HFF-Myc (cell line): ENCODE measurements at regions not wholly inside any gene's neighbourhood (a gene's known extent, or its start where the extent isn't known, plus 50 kb on each side); places are given as distances from the start of the nearest gene placed in this dataset.
A peak's percentile ranks its signal among the peaks of the same experiment; 100 is the strongest.

Source experiments
- DNase-seq: peaks from one replicate; pipeline ENCODE4 v3.0.0-alpha.2; 2011; ENCODE audit warnings: low read depth; ENCODE audit errors: extremely low read depth
- H3K4me3 ChIP-seq: replicated peaks from 2 replicates; pipeline ENCODE4 v1.5.1; 2011; ENCODE audit warnings: low read depth, mild to moderate bottlenecking, control low read depth, low read length
- CTCF ChIP-seq: IDR thresholded peaks from 2 replicates; pipeline ENCODE4 v1.5.1; 2012; ENCODE audit warnings: mild to moderate bottlenecking, low read depth, low read length, control low read depth; ENCODE audit errors: missing control alignments

GRCh38 chr7:85480666-85481065 lies 293.8 kb upstream of the SEMA3D start:
- DNase-seq, result no peak
- H3K4me3 ChIP-seq, result no peak overlapping the region
- no peak for TF ChIP-seq CTCF

- DNase-seq, result peak; percentile 71
- no peak for TF ChIP-seq CTCF
- no peak overlapping the region for H3K4me3 ChIP-seq
Measured at GRCh38 chr7:85479918-85480643, 293.2 kb upstream of the SEMA3D start.

- no peak for TF ChIP-seq CTCF
- H3K4me3 ChIP-seq, result no peak overlapping the region
- no peak for DNase-seq
Measured at GRCh38 chr7:85478530-85478929, 291.7 kb upstream of the SEMA3D start.

GRCh38 chr7:85475476-85475875 lies 288.6 kb upstream of the SEMA3D start:
- no peak overlapping the region for H3K4me3 ChIP-seq

GRCh38 chr7:85475071-85475470 lies 288.2 kb upstream of the SEMA3D start:
- TF ChIP-seq CTCF, result no peak
- no peak for DNase-seq
- H3K4me3 ChIP-seq, result no peak overlapping the region

More at GRCh38 chr7:85475476-85475875, 288.6 kb upstream of the SEMA3D start:
- no peak for TF ChIP-seq CTCF
- no peak for DNase-seq

GRCh38 chr7:85474234-85474633 lies 287.4 kb upstream of the SEMA3D start:
- no peak for DNase-seq
- TF ChIP-seq CTCF, result no peak
- H3K4me3 ChIP-seq, result no peak overlapping the region

GRCh38 chr7:85471740-85472139 lies 284.9 kb upstream of the SEMA3D start:
- TF ChIP-seq CTCF, result no peak
- no peak overlapping the region for H3K4me3 ChIP-seq
- peak; percentile 30 for DNase-seq
